ENCODE measurements at regions not wholly inside any gene's neighbourhood (a gene's known extent, or its start where the extent isn't known, plus 50 kb on each side); places are given as distances from the start of the nearest gene placed in this dataset.
A peak's percentile ranks its signal among the peaks of the same experiment; 100 is the strongest.
"Not testable (repeated sequence)": the region's sequence is repeated elsewhere in the genome, so short reads cannot be mapped to it uniquely, and the experiment has no call there.

DNA sequence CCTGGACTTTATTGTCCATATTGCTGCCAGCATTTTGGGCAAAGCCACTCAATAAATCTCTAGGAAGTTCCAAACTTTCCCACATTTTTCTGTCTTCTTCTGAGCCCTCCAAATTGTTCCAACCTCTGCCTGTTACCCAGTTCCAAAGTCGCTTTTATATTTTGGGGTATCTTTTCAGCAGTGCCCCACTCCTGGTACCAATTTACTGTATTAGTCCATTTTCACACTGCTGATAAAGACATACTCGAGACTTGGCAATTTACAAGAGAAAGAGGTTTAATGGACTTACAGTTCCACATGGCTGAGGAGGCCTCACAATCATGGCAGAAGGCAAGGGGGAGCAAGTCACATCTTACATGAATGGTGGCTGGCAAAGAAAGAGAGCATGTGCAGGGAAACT is 53.4 kb downstream of the AHSP start:
- not testable (repeated sequence) for DNase-seq (ENCODE audit: low spot score)

DNA sequence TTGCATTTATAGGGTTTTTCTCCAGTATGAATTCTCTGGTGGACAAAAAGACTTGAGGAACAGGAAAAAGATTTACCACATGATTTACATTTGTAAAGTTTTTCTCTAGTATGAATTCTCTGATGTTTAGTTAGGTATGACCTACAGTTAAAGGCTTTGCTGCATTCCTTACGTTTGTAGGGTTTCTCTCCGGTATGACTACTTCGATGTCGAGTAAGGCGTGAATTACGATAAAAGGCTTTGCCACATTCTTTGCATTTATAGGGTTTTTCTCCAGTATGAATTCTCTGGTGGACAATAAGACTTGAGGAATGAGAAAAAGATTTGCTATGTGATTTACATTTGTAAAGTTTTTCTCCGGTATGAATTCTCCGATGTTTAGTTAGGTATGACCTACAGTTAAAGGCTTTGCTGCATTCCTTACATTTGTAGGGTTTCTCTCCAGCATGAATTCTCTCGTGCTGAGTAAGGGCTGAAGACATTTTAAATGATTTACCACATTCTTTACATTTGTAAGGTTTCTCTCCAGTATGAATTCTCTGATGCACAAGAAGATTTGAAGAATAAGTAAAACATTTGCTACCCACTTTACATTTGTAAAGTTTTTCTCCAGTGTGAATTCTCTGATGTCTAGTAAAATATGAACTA is 74.2 kb downstream of the AHSP start:
- not testable (repeated sequence) for DNase-seq (ENCODE audit: low spot score)

- no peak for DNase-seq (ENCODE audit: low spot score)
Observed at GRCh38 chr16:31618130-31618529, 90.4 kb downstream of the AHSP start.

- DNase-seq (ENCODE audit: low spot score), result no peak
Observed at GRCh38 chr16:31636433-31636832, 108.7 kb downstream of the AHSP start.

- no peak for DNase-seq (ENCODE audit: low spot score)
Observed at GRCh38 chr16:31641279-31641678, 113.6 kb downstream of the AHSP start.

DNA sequence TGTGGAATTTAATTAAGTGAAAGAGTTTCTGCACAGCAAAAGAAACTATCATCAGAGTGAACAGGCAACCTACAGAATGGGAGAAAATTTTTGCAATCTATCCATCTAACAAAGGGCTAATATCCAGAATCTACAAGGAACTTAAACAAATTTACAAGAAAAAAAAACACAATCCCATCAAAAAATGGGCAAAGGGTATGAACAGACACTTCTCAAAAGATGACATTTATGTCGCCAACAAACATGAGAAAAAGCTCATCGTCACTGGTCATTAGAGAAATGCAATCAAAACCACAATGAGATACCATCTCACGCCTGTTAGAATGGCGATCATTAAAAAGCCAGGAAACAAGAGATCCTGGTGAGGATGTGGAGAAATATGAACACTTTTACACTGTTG is 128.0 kb downstream of the AHSP start:
- DNase-seq (ENCODE audit: low spot score), result not testable (repeated sequence)

DNA sequence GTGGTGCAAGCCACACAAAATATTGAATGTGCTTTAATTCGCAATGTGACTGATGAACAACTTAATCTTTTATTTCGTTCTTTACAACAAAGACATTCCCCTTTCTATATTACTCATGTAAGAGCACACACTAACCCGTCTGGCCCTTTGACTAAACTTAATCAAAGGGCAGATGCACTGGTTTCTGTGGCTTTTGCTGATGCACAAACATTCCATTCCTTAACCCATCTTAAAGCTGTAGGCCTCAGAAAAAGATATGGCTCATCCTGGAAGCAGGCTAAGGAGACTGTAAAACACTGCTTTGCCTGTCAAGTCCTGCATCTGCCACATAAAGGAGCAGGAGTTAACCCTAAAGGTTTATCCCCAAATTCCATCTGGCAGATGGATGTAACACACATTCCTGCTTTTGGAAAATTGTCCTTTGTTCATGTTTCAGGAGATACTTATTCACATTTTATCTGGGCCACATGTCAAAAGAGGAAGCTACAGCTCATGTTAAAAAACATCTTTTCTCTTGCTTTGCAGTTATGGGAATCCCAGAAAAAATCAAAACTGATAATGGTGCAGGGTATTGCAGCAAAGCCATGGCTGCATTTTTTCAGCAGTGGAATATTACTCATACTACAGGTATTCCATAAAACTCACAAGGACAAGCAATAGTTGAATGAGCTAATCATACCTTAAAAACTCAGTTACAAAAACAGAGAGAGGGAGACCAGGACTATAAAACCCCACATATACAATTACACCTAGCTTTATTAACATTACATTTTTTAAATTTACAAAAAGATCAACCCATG is 137.2 kb downstream of the AHSP start:
- DNase-seq (ENCODE audit: low spot score), result no peak

DNA sequence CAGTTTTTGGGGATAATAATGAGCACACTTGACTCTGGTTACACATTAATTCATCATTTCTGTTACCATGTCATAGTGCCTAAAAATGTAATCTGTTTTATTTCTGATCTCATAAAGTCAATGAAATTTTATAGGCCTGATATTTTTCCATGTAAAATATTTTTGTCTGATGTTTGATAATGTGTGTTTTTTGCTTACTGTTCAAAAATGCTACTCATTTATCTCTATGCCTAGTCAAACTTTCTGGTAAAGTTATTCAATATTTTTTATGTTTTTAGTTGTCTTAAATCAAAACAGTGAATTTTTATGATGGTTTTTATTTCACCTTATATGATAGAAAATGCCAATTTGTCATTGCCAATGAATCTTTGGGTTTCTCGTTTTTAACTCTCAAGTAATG is 147.0 kb downstream of the AHSP start:
- DNase-seq (ENCODE audit: low spot score), result no peak

- no peak for DNase-seq (ENCODE audit: low spot score)
Observed at GRCh38 chr16:31676731-31677130, 149.0 kb downstream of the AHSP start.

- DNase-seq (ENCODE audit: low spot score), result no peak
Observed at GRCh38 chr16:31678649-31679325, 151.1 kb downstream of the AHSP start.

DNA sequence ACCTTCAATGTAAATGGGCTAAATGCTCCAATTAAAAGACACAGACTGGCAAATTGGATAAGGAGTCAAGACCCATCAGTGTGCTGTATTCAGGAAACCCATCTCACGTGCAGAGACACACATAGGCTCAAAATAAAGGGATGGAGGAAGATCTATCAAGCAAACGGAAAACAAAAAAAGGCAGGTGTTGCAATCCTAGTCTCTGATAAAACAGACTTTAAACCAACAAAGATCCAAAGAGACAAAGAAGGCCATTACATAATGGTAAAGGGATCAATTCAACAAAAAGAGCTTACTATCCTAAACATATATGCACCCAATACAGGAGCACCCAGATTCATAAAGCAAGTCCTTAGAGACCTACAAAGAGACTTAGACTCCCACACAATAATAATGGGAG is 161.6 kb downstream of the AHSP start:
- not testable (repeated sequence) for DNase-seq (ENCODE audit: low spot score)

GRCh38 chr16:31692338-31692737 is 164.6 kb downstream of the AHSP start:
- DNase-seq (ENCODE audit: low spot score), result not testable (repeated sequence)

DNA sequence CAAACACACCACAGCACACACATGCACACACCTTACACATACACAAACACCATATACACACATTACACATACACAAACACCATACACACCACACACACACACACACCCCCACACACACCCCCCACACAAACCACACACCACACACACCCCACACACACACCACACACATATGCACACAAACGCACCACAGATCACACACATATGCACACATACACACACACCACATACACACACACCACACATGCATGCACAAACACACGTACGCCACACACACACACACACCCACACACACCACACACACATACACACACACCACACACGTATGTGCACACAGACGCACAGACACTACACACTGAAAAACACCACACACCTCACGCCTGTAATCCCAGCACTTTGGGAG is 166.0 kb downstream of the AHSP start:
- no peak for DNase-seq (ENCODE audit: low spot score)

DNA sequence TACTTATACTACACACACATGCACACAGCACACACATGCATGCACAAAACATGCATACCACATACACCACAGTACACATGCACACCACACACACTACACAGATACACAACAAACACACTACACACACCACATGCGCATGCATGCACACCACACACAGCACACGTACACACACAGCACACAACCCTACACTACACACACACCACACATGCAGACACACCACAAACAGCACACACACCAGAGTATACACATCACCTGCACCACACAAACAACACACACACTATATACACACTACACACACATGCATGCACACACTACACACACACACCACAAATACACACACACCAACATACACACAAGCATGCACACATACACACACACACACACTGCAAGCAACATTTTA is 166.8 kb downstream of the AHSP start:
- DNase-seq (ENCODE audit: low spot score), result no peak

DNA sequence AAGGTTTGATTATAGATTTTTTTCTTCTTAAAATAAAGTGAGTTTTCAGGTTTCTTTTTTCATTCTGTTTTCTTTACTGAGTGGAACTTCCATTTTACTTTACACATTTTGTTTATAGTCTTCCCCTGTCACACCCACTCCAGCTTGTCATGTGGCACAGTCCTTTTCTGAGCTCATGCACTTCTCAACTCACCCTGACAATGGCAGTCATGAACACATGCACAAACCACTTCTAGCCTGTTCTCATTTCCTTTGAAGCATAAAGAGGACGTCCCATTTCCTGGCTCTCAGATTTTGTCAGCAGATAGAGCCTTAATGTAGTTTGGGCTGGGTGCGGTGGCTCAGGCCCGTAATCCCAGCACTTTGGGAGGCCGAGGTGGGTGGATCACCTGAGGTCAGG is 168.0 kb downstream of the AHSP start:
- peak; percentile 48 for DNase-seq (ENCODE audit: low spot score)

DNA sequence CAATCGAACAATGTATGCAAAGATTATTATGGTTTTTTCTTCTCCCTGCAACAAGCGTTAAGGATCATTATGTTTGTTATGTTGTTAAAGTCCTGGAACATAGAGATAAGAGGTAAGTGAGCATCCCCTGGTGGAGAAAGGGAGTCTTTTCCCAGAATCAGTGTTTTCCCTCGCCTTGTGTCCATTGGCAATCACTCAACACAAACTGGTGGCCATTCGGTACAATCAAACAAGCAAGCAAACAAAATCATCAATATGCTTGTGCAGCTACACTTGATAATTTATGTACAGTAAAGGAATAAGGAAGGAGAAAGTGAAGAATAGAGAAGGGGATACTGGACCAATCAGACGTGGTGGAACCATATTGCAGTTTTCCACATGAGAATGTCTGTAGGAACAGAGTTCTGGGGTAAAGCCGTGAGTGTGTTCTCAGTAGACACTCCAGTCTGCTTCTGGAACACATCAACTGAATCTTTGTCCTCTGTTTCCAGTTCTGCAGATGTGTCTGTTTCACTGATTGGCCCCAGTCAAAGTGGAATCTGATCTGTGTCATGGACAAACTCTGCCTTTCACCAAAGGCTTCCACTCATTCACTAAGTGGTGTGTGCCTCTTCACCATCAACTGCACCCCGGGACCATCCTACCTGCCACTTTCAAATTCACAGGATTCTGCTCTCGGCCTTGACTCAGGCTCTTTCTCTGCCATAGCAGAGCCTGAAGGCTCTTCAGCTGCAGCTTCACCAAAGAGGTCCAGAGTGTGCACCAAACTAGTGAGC is 169.5 kb downstream of the AHSP start:
- DNase-seq (ENCODE audit: low spot score), result peak; percentile 44

DNA sequence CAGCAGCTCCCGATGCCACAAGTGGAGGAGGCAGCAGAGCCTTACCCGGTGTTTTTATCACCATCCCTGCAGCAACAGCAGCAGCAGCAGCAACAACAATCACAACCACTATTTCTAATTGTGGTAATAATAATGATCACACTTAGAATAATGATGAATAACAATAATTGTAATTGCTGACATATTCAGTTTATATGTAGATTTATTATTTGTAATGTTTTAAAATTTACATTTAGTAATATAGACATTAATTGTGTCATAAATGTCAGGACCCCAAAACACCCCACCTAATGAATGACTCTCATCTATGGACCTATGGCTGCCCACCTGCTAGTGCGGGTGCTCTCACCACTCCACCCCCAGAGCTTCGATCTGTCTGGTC is 170.0 kb downstream of the AHSP start:
- no peak for DNase-seq (ENCODE audit: low spot score)

- no peak for DNase-seq (ENCODE audit: low spot score)
Observed at GRCh38 chr16:31698901-31699300, 171.2 kb downstream of the AHSP start.

DNA sequence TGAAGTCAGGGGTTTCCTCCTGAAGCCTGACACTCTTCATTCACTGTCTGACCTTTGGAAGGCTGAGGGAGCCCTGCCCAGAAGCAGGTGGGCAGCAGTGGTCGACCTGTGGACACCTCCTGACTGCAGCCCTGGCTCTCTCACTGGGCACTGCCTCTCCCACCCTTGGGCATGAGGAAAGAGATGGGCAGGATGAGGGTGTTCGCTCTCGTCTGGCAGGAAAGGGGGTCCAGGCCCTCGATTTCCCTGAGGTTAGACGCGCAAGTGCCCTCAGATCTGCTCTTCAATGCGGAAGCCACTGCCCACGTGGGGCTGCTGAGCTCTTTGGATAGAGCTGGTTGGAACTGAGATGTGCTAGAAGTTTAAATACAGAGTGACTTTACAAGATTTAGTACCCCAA is 171.9 kb downstream of the AHSP start:
- no peak for DNase-seq (ENCODE audit: low spot score)

DNA sequence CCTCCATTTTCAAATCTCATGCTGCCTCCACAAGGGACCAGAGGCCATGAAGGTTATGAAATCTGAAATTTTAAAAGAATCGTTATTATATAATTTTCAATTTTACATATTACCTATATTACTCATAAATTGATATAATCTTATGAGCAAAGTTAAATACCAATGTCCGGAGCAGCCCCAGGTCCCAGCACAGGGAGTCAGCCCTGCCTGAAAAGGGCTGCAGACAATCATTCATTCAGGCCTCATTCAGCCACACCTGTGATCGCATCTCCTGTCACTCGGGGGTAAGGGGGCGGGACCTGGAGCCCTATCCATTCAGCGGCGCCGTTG is 172.5 kb downstream of the AHSP start:
- DNase-seq (ENCODE audit: low spot score), result no peak

DNA sequence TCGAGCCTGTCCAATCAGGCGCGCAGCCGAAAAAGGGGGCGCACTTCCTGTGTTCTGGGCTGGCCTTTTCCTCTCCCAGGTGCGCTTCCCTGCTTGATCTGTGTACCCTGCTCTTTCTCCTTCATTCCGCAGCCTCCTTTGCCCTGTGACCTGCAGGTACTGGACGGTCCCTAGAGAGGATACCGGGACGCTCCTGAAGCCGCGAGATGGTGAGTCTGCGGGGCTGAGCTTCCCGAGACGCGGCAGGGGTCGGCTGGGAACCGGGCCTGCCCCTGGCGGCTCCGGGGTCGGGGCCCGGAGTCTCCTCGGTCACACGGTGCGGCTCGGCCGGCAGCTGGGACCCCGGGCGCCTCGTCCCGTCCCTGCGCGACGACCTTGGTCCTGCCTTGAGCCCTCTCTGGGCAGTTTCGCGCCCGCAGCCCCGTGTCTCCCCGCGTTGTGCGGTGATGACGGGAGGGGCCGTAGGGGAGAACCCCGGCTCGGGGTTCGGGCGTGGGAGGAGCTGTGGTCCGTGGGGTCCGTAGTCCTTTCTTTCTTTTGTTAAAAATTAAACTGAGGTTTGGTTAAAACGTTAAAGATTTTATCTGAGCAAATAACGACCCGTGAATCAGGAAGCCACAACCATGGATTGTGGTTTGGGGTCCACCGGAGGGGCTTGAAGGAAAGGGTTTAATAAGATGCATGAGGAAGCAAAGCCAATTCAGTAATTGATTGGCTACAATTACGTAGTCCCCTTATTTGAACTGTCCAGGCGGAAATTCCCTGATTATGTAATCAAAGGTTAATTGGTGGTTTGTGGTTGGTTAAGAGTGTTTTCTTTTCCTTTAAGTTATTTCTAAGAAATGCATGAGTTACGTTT is 172.8 kb upstream of the ZNF267 start:
- peak; percentile 88 for DNase-seq (ENCODE audit: low spot score)

GRCh38 chr16:31701734-31702133 is 171.9 kb upstream of the ZNF267 start:
- DNase-seq (ENCODE audit: low spot score), result no peak

Measured in NAMALWA (cell line).